ENCODE measurements at regions not wholly inside any gene's neighbourhood (a gene's known extent, or its start where the extent isn't known, plus 50 kb on each side); places are given as distances from the start of the nearest gene placed in this dataset.

- CTCF ChIA-PET: interaction anchor here (0.5 to 1.0 kb wide), 2 partner anchors 13 to 1032 kb away, joined by 3 to 4 read pairs; no protein-coding TSS in a partner anchor
Observed at GRCh38 chr3:59121346-59122144, 71.7 kb upstream of the CFAP20DC start.

GRCh38 chr3:59118928-59119327 lies 69.1 kb upstream of the CFAP20DC start:
- ChIA-PET CTCF (no interaction called here), POLR2A (no interaction called here)
- TF ChIP-seq SUZ12 (IDR thresholded peaks at IDR 0.05) (no peak), TARDBP (IDR thresholded peaks at IDR 0.05) (no peak), BHLHE40 (IDR thresholded peaks at IDR 0.05; ENCODE audit: borderline replicate concordance) (no peak), ARNT (IDR thresholded peaks at IDR 0.05) (no peak), CTBP1 (IDR thresholded peaks at IDR 0.05; ENCODE audit: borderline replicate concordance) (no peak), PKNOX1 (IDR thresholded peaks at IDR 0.05) (no peak), ZNF384 (IDR thresholded peaks at IDR 0.05) (no peak)
- no peak for DNase-seq (ENCODE audit: extremely low spot score)

More at GRCh38 chr3:59121346-59122144, 71.7 kb upstream of the CFAP20DC start:
- no peak for DNase-seq (ENCODE audit: extremely low spot score)
- POLR2A ChIA-PET: no interaction called here
- TF ChIP-seq HDGF (IDR thresholded peaks at IDR 0.05; ENCODE audit: borderline replicate concordance): no peak
- no peak for TF ChIP-seq L3MBTL2 (conservative IDR thresholded peaks at IDR 0.05)
- TF ChIP-seq LEF1 (IDR thresholded peaks at IDR 0.05; ENCODE audit: borderline replicate concordance): no peak
- TF ChIP-seq SP1 (IDR thresholded peaks at IDR 0.05): no peak
- TF ChIP-seq BHLHE40 (IDR thresholded peaks at IDR 0.05; ENCODE audit: borderline replicate concordance): no peak
- TF ChIP-seq ARNT (IDR thresholded peaks at IDR 0.05): no peak
- TF ChIP-seq FOXK2 (IDR thresholded peaks at IDR 0.05): no peak
- no peak for TF ChIP-seq SUZ12 (IDR thresholded peaks at IDR 0.05)
- no peak for TF ChIP-seq ZNF384 (IDR thresholded peaks at IDR 0.05)
- no peak for TF ChIP-seq NFRKB (IDR thresholded peaks at IDR 0.05)
- TF ChIP-seq TARDBP (IDR thresholded peaks at IDR 0.05): no peak
- no peak for TF ChIP-seq PKNOX1 (IDR thresholded peaks at IDR 0.05)
- TF ChIP-seq ELF4 (IDR thresholded peaks at IDR 0.05): no peak
- no peak for TF ChIP-seq FOXA1 (IDR thresholded peaks at IDR 0.05)
- no peak for TF ChIP-seq FOXM1 (IDR thresholded peaks at IDR 0.05; ENCODE audit: borderline replicate concordance)
- no peak for TF ChIP-seq CTBP1 (IDR thresholded peaks at IDR 0.05; ENCODE audit: borderline replicate concordance)

- POLR2A ChIA-PET: no interaction called here
- no peak for DNase-seq (ENCODE audit: extremely low spot score)
- CTCF ChIA-PET: no interaction called here
- TF ChIP-seq CTBP1 (IDR thresholded peaks at IDR 0.05; ENCODE audit: borderline replicate concordance) (no peak), FOXM1 (IDR thresholded peaks at IDR 0.05; ENCODE audit: borderline replicate concordance) (no peak), PKNOX1 (IDR thresholded peaks at IDR 0.05) (no peak), ZNF384 (IDR thresholded peaks at IDR 0.05) (no peak), SUZ12 (IDR thresholded peaks at IDR 0.05) (no peak), FOXK2 (IDR thresholded peaks at IDR 0.05) (no peak), BHLHE40 (IDR thresholded peaks at IDR 0.05; ENCODE audit: borderline replicate concordance) (no peak), SP1 (IDR thresholded peaks at IDR 0.05) (no peak)
Observed at GRCh38 chr3:59117396-59117795, 67.6 kb upstream of the CFAP20DC start.

DNA sequence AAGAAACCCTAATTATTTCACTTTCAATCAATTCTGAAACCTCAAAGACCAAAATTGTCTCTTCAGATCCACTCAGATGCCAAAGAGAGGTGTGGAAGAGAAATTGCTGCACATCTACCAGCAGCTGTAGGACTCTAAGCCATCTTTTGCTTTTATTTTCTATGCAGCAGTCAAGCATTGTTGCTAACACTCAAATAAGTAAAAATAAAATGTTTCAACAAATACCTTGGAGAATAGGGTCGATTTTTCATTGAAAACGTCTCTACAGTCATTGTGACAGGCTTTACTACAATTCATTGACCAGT lies 66.4 kb upstream of the CFAP20DC start:
- CTCF ChIA-PET: no interaction called here
- DNase-seq (ENCODE audit: extremely low spot score): no peak
- POLR2A ChIA-PET: no interaction called here
- TF ChIP-seq ELF4 (IDR thresholded peaks at IDR 0.05): no peak
- no peak for TF ChIP-seq FOXK2 (IDR thresholded peaks at IDR 0.05)
- TF ChIP-seq HDGF (IDR thresholded peaks at IDR 0.05; ENCODE audit: borderline replicate concordance): no peak
- no peak for TF ChIP-seq PKNOX1 (IDR thresholded peaks at IDR 0.05)

- TF ChIP-seq BHLHE40 (IDR thresholded peaks at IDR 0.05; ENCODE audit: borderline replicate concordance) (no peak), PKNOX1 (IDR thresholded peaks at IDR 0.05) (no peak), LEF1 (IDR thresholded peaks at IDR 0.05; ENCODE audit: borderline replicate concordance) (no peak), L3MBTL2 (conservative IDR thresholded peaks at IDR 0.05) (no peak), ELF4 (IDR thresholded peaks at IDR 0.05) (no peak), FOXK2 (IDR thresholded peaks at IDR 0.05) (no peak), TARDBP (IDR thresholded peaks at IDR 0.05) (no peak), SUZ12 (IDR thresholded peaks at IDR 0.05) (no peak), ARNT (IDR thresholded peaks at IDR 0.05) (no peak), HDGF (IDR thresholded peaks at IDR 0.05; ENCODE audit: borderline replicate concordance) (no peak), SP1 (IDR thresholded peaks at IDR 0.05) (no peak)
- ChIA-PET CTCF (no interaction called here), POLR2A (interaction anchor here (1.4 kb wide), 1 partner anchor 10 kb away, joined by 5 read pairs; no protein-coding TSS in a partner anchor)
- DNase-seq (ENCODE audit: extremely low spot score): no peak
Observed at GRCh38 chr3:59115364-59116232, 65.8 kb upstream of the CFAP20DC start.
